Upper lobe of right lung (tissue), 1 donor: ENCODE measurements at regions not wholly inside any gene's neighbourhood (a gene's known extent, or its start where the extent isn't known, plus 50 kb on each side); places are given as distances from the start of the nearest gene placed in this dataset.

Experiments used
- ATAC-seq: fragments of 200-7000 bp; cut with Tn5 transposase; one replicate; pipeline ENCODE4 v1.9.1; 2020; ENCODE audit warnings: mild to moderate bottlenecking, moderate library complexity
- DNase-seq: peaks from one replicate; pipeline ENCODE4 v3.0.0-alpha.2; 2020
- H3K27ac ChIP-seq: fragments of 200-600 bp; one replicate; pipeline ENCODE4 v1.8.0; 2022
- H3K27me3 ChIP-seq: fragments of 200-600 bp; one replicate; pipeline ENCODE4 v1.8.0; 2022; ENCODE audit warnings: mild to moderate bottlenecking
- H3K36me3 ChIP-seq: fragments of 200-600 bp; one replicate; pipeline ENCODE4 v1.8.0; 2022
- H3K4me1 ChIP-seq: fragments of 200-600 bp; one replicate; pipeline ENCODE4 v1.8.0; 2022
- H3K4me3 ChIP-seq: fragments of 200-600 bp; one replicate; pipeline ENCODE4 v1.8.0; 2022; ENCODE audit warnings: mild to moderate bottlenecking
- H3K9me3 ChIP-seq: fragments of 200-600 bp; one replicate; pipeline ENCODE4 v1.8.0; 2022
- intact Hi-C: fragments of 100-400 bp; cut with DNase I; formaldehyde crosslinking; loops from one replicate; pipeline ENCODE4 v1.11.0; 2022
- TF ChIP-seq, protein P1 (sequence below): fragments of 200-600 bp; IDR thresholded peaks from one replicate; pipeline ENCODE4 v1.8.0; 2022; ENCODE audit warnings: antibody characterized with exemption
- donor health status: DM: no; HTN: yes; CAD: no; lungs with severe emphysema.

GRCh38 chr12:83472350-83472749, 785.6 kb downstream of the TMTC2 start:
- H3K36me3 ChIP-seq = no peaks in the 10 kb centered on the region
- ATAC-seq = no peak
- H3K9me3 ChIP-seq = no peaks in the 10 kb centered on the region
- H3K4me1 ChIP-seq = no peaks in the 10 kb centered on the region
- TF ChIP-seq, protein P1, sequence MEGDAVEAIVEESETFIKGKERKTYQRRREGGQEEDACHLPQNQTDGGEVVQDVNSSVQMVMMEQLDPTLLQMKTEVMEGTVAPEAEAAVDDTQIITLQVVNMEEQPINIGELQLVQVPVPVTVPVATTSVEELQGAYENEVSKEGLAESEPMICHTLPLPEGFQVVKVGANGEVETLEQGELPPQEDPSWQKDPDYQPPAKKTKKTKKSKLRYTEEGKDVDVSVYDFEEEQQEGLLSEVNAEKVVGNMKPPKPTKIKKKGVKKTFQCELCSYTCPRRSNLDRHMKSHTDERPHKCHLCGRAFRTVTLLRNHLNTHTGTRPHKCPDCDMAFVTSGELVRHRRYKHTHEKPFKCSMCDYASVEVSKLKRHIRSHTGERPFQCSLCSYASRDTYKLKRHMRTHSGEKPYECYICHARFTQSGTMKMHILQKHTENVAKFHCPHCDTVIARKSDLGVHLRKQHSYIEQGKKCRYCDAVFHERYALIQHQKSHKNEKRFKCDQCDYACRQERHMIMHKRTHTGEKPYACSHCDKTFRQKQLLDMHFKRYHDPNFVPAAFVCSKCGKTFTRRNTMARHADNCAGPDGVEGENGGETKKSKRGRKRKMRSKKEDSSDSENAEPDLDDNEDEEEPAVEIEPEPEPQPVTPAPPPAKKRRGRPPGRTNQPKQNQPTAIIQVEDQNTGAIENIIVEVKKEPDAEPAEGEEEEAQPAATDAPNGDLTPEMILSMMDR = no peak
- H3K27me3 ChIP-seq = no peaks in the 10 kb centered on the region
- no peak overlapping the region for H3K4me3 ChIP-seq
- H3K27ac ChIP-seq = no peak overlapping the region
- intact Hi-C loops = no loop called here
- no peak for DNase-seq

GRCh38 chr12:83471341-83471740, 784.6 kb downstream of the TMTC2 start:
- no peak for DNase-seq
- Histone ChIP-seq H3K27me3 (no peaks in the 10 kb centered on the region), H3K4me1 (no peaks in the 10 kb centered on the region), H3K4me3 (no peak overlapping the region), H3K27ac (no peak overlapping the region), H3K36me3 (no peaks in the 10 kb centered on the region), H3K9me3 (no peaks in the 10 kb centered on the region)
- no peak for ATAC-seq
- intact Hi-C loops = no loop called here
- TF ChIP-seq, protein P1 = no peak

DNA sequence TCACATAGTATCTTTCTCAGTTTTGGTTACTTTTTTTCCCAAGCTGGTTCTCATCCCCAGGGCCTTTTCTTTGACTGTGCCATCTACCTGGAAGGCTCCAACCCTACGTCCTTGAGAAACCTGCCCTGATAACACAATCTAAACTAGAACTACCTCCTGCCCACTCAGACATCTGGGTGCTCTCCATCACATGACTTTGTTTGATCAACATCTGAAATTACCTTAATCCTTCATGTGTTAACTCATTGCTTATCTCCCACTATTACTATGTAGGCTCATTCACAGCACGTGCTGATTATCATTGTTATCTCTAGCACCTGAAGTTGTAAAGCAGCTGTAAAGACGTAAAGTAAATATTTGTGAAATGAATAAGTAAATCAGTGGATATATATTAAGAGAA, 784.0 kb downstream of the TMTC2 start:
- TF ChIP-seq, protein P1 = no peak
- H3K27me3 ChIP-seq = no peaks in the 10 kb centered on the region
- no peaks in the 10 kb centered on the region for H3K4me1 ChIP-seq
- no peak overlapping the region for H3K27ac ChIP-seq
- H3K4me3 ChIP-seq = no peak overlapping the region
- DNase-seq = no peak
- H3K36me3 ChIP-seq = no peaks in the 10 kb centered on the region
- intact Hi-C loops = no loop called here
- H3K9me3 ChIP-seq = no peaks in the 10 kb centered on the region
- ATAC-seq = no peak

DNA sequence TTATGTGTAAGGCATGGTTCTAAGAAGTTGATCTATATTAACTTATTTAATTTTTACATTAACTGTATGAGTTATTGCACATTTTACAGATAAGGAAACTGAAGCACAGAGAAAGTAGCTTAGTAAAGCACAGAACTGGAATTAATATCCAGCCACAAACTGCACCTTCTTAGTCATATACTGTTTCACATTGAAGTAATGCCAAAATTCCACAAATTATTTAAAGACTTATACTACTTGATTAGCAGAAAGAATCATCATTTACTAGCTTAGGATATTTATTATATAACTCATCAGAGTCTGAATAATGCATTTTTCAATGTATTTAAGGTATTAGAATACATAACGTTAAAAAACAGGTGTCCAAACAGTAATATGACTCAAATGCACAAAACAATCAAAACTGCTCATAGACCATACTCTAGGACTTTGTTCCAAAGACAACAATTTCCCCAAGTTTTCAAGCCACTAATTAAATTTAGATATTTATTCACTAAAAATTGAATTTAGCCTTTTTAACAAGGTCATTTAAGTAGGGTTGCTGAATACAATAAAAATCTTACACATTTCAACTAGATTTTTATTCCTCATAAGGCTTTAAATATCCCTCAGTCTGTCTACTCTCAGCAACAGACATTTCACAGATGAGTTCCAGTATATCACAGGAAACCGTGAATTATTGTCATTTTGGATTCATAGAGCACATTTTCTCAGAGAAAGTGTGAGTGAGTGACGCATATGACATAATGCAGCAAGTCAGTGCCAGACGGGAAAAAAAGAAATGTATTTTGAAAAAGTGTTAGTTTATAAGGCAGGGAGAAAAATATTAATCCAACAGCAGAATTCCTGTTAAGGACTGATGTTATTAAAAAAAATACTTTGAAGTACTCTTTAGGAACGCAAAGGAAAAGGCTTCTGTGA, 782.5 kb downstream of the TMTC2 start:
- H3K27ac ChIP-seq = no peak overlapping the region
- TF ChIP-seq, protein P1 = no peak
- no peaks in the 10 kb centered on the region for H3K4me1 ChIP-seq
- intact Hi-C loops = no loop called here
- no peaks in the 10 kb centered on the region for H3K9me3 ChIP-seq
- no peaks in the 10 kb centered on the region for H3K27me3 ChIP-seq
- no peak overlapping the region for H3K4me3 ChIP-seq
- ATAC-seq (no peak), DNase-seq (no peak)
- no peaks in the 10 kb centered on the region for H3K36me3 ChIP-seq

DNA sequence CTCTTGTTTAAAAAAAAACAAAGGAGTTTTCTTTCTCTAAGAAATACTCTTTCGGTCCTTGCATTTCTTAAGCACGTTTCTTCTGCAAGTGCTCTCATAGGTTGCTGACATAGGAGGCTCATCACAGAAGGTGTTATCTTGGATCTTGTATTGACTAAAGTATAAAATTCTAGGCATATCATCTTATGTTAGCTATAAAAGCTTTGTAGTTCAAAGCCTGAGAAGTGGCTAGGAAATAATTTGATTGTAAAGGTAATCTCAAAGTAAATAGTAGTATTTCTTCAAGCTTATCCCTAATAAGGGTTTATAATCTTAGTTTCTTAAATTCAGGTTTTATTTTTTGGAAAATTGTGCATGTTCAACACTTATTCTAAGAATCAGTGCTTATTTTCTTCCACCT, 778.9 kb downstream of the TMTC2 start:
- TF ChIP-seq, protein P1 = no peak
- no peak for DNase-seq

More for the DNA sequence above, 778.9 kb downstream of the TMTC2 start:
- H3K27me3 ChIP-seq = no peaks in the 10 kb centered on the region
- intact Hi-C loops = no loop called here
- H3K9me3 ChIP-seq = no peaks in the 10 kb centered on the region
- no peak overlapping the region for H3K27ac ChIP-seq
- ATAC-seq = no peak
- H3K4me3 ChIP-seq = no peak overlapping the region
- H3K36me3 ChIP-seq = no peaks in the 10 kb centered on the region
- no peaks in the 10 kb centered on the region for H3K4me1 ChIP-seq
